Omental fat pad (tissue), 3 donors: ENCODE measurements at regions not wholly inside any gene's neighbourhood (a gene's known extent, or its start where the extent isn't known, plus 50 kb on each side); places are given as distances from the start of the nearest gene placed in this dataset.
"Not testable (repeated sequence)": the region's sequence is repeated elsewhere in the genome, so short reads cannot be mapped to it uniquely, and the experiment has no call there.

ENCODE experiments used
- ATAC-seq: fragments of 150-250 bp; one replicate; pipeline ENCODE4 v1.9.1; 2016; ENCODE audit warnings: mild to moderate bottlenecking, moderate library complexity; ENCODE audit not compliant: low FRiP score
- DNase-seq: peaks from one replicate; pipeline ENCODE4 v3.0.0-alpha.2; 2019; ENCODE audit warnings: low spot score
- TF ChIP-seq, protein P1 (sequence below), 3 donors: fragments of 450-650 bp; IDR thresholded peaks; one replicate each; pipeline ENCODE4 v1.5.1; 2016 to 2017; ENCODE audit warnings: antibody characterized with exemption in 3 of 3, mild to moderate bottlenecking in 3 of 3, moderate library complexity in 2 of 3

DNA sequence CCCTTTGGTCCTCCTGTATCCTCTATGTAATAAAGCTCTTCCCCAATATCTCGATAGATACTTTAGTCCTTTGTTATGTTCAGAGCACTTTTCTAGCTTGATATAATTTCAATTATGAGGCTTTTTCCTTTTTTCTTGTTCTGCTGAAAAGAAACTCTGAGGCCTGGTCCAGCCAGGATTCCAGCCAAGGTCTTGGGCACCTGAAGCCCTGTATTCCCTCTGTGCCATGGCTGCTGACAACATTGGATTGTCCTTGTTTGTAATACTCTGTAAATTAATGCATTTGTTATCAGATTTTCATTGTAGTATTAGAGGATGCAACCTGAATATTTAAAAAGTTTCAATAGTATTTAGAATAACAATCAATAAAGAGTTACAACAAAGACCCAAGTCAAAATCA is 67.9 kb upstream of the ADAMTS5 start:
- no peak for DNase-seq
- no peak for ATAC-seq
- TF ChIP-seq, protein P1, sequence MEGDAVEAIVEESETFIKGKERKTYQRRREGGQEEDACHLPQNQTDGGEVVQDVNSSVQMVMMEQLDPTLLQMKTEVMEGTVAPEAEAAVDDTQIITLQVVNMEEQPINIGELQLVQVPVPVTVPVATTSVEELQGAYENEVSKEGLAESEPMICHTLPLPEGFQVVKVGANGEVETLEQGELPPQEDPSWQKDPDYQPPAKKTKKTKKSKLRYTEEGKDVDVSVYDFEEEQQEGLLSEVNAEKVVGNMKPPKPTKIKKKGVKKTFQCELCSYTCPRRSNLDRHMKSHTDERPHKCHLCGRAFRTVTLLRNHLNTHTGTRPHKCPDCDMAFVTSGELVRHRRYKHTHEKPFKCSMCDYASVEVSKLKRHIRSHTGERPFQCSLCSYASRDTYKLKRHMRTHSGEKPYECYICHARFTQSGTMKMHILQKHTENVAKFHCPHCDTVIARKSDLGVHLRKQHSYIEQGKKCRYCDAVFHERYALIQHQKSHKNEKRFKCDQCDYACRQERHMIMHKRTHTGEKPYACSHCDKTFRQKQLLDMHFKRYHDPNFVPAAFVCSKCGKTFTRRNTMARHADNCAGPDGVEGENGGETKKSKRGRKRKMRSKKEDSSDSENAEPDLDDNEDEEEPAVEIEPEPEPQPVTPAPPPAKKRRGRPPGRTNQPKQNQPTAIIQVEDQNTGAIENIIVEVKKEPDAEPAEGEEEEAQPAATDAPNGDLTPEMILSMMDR (IDR thresholded peaks at IDR 0.05): no peak

DNA sequence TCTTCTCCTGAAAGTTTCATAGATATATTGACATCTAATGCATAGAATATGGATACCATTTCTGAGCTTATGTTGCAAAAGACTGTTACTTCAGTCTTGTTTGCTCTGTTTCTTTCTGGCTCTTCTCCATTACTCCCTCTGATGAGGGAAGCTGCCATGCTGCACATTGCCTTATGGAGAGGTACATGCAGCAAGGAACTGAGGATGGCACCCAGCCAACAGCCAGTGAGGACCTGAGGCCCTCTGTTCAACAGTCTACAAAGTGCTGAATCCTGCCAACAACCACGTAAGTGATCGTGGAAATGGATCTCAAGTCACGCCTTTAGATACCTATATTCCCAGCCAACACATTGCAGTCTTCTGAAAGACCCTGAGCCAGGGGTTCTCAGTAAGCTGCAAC is 66.6 kb upstream of the ADAMTS5 start:
- ATAC-seq (no peak), DNase-seq (no peak)
- TF ChIP-seq, protein P1 (IDR thresholded peaks at IDR 0.05): no peak

DNA sequence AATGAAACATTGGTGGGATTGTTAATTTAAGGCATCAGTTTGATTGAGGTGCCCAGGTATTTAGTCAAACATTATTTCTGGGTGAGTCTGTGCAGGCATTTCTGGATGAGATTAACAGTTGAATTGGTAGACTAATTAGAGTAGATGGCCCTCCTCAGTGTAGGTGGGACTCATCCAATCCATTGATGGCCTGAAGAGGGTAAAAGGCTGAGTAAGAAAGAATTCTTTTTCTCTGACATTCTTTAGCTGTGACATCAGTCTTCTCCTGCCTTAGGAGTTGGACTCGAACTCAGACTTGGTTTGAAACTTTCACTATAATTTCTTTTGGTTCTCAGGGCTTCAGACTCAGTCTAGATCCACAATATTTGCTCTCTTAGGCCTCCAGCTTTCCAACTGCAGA is 59.6 kb upstream of the ADAMTS5 start:
- DNase-seq: no peak
- ATAC-seq: no peak
- TF ChIP-seq, protein P1 (IDR thresholded peaks at IDR 0.05): no peak

DNA sequence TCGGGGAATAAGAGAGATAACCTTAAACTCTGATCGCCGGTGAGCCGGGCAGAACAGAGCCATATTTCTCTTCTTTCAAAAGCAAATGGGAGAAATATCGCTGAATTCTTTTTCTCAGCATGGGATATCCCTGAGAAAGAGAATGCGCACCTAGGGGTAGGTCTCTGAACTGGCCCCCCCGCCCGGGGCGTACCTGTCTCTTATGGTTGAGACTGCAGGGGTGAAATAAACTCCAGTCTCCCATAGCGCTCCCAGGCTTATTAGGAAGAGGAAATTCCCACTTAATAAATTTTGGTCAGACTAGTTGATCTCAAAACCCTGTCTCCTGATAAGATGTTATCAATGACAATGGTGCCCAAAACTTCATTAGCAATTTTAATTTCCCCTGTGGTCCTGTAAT is 58.8 kb upstream of the ADAMTS5 start:
- not testable (repeated sequence) for ATAC-seq, DNase-seq

DNA sequence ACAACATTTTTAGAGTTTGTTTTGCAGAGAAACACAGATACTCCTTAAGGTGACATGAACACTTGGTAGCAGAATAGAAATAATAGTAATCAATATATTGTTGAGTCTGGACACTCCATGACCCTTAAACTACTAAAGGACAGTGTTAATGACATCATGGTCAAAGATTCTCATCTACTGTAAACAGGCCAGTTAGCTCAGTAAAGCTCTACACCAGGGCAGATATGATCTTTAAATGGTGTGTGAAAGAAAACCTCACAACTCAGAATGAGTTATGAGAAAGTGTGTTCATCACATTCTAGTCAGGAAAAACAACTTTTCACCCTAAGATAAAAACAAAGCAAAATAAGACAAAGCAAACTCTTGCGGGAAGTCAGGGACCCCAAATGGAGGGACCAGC is 58.1 kb upstream of the ADAMTS5 start:
- no peak for ATAC-seq
- no peak for DNase-seq
- TF ChIP-seq, protein P1 (IDR thresholded peaks at IDR 0.05): no peak

DNA sequence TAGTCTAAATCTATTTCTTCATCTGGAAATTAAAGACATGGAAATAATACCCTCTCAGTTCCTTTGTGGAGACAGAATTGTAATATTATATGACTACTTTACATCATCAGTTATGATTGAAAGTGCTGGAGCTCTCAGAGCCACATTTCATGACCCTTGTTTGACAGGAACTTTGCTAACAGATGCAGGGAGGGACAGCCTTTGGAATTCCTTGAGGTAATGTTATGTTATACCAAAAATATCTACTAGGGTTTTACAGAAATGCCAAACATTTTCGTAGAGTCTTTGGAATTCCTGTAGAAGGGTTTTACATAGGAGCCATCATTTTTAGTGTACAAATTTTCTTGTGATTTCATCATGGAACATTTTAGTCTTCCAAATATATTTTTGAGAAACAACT is 57.4 kb upstream of the ADAMTS5 start:
- DNase-seq: no peak
- ATAC-seq: no peak

DNA sequence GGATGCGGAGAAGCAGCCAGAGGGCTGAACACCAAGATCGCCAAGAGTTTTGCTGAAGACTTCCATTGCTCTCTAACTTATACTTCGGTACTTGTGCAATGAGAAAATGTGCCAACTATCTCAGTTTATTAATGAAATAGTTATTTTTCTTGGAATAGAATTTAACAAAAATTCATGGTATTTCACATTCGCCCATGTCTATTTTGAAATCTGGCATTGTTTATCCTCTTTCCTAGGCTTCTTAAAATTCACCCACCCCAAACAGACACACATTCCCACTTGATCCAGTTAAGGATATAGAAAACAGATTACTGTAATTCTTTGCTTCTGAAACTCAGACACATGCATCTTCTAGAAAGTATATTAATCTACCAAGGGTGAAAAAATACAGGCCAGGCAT is 56.3 kb upstream of the ADAMTS5 start:
- TF ChIP-seq, protein P1 (IDR thresholded peaks at IDR 0.05): no peak
- ATAC-seq (no peak), DNase-seq (no peak)

More for the DNA sequence above, 57.4 kb upstream of the ADAMTS5 start:
- TF ChIP-seq, protein P1 (IDR thresholded peaks at IDR 0.05): no peak

DNA sequence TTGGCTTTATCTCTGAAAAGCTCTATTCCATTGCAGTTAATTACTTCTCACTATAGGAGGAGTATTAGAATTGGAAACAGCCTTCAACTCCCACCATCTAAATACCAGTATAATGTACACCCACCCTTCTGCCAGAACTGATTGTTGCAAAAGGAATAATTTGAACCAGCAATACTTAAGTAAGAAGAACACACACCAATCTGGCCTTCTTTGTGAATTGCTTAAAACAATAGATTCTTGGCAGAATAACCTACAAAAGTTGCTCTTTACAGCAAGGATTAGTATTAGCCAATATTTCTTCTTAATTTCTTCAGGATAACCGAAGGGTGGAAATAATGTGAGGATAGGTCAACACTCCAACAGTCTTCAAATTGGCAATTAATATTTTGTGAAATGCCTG is 54.9 kb upstream of the ADAMTS5 start:
- DNase-seq (no peak), ATAC-seq (no peak)

More for the DNA sequence above, 54.9 kb upstream of the ADAMTS5 start:
- TF ChIP-seq, protein P1 (IDR thresholded peaks at IDR 0.05): no peak
